ENCODE measurements at regions not wholly inside any gene's neighbourhood (a gene's known extent, or its start where the extent isn't known, plus 50 kb on each side); places are given as distances from the start of the nearest gene placed in this dataset.

DNA sequence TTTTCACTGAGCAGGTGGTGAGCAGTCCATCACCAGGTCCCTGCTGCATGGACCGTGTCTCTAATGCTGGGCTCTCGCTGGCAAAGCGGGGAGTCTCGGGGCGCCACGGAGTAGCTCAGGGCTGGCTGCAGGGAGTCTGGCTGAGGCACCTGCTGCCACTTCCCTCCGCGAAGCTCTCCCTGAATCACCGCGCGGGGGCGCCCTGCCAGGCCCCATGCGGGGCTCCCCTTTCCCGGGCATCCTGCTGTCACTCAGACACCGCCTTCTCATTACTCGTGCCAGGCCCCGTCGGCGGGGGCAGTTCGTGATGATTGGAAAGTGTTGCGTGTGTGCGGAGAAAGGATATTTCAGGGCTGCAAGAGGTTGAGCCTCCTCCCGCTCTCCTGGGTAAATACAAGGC is 335.8 kb downstream of the IRX2 start:
- Histone ChIP-seq H3K9me3 (ENCODE audit: control insufficient read depth, insufficient read depth, low read length) (peaks cover 71% of the 10 kb centered on the region), H3K27me3 (ENCODE audit: control insufficient read depth, insufficient read depth, low read length) (no peaks in the 10 kb centered on the region), H3K27ac (ENCODE audit: low read depth, low read length) (no peak overlapping the region), H3K4me3 (ENCODE audit: low read depth, low read length) (no peak overlapping the region)
- TF ChIP-seq, protein P1, sequence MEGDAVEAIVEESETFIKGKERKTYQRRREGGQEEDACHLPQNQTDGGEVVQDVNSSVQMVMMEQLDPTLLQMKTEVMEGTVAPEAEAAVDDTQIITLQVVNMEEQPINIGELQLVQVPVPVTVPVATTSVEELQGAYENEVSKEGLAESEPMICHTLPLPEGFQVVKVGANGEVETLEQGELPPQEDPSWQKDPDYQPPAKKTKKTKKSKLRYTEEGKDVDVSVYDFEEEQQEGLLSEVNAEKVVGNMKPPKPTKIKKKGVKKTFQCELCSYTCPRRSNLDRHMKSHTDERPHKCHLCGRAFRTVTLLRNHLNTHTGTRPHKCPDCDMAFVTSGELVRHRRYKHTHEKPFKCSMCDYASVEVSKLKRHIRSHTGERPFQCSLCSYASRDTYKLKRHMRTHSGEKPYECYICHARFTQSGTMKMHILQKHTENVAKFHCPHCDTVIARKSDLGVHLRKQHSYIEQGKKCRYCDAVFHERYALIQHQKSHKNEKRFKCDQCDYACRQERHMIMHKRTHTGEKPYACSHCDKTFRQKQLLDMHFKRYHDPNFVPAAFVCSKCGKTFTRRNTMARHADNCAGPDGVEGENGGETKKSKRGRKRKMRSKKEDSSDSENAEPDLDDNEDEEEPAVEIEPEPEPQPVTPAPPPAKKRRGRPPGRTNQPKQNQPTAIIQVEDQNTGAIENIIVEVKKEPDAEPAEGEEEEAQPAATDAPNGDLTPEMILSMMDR (IDR thresholded peaks at IDR 0.05; ENCODE audit: low read depth, low read length): no peak
- POLR2A ChIA-PET: no interaction called here
- CTCF ChIA-PET: no interaction called here
- DNase-seq (ENCODE audit: low read depth, low spot score): no peak

- Histone ChIP-seq H3K9me3 (ENCODE audit: control insufficient read depth, insufficient read depth, low read length) (peaks cover 45% of the 10 kb centered on the region), H3K27ac (ENCODE audit: low read depth, low read length) (no peak overlapping the region), H3K4me3 (ENCODE audit: low read depth, low read length) (no peak overlapping the region), H3K27me3 (ENCODE audit: control insufficient read depth, insufficient read depth, low read length) (no peaks in the 10 kb centered on the region)
- DNase-seq (ENCODE audit: low read depth, low spot score): no peak
- TF ChIP-seq, protein P1 (IDR thresholded peaks at IDR 0.05; ENCODE audit: low read depth, low read length): no peak
- ChIA-PET POLR2A (no interaction called here), CTCF (no interaction called here)
These were observed 341.0 kb downstream of the IRX2 start for GRCh38 chr5:2410451-2410850.

- CTCF ChIA-PET: no interaction called here
These were observed 348.2 kb downstream of the IRX2 start for GRCh38 chr5:2403296-2403695.

DNA sequence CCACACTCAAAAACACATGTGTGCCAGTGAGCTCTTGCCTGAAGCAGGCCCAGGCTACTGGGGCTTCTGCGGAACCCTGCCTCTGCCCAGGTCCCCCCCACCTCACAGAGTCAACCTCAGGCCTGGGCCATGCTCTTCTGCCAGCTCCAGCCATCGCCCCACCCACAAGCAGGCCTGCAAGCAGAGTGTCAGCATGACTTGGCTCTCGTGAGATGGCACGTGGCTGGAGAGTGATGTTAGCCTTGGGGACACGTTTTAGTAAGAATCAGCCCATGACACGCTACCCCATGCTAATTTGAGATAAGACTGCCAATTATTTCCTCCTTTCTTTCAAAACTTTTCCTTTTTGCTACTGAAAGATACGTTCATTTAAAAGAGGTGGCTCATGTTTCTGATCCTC is 351.7 kb downstream of the IRX2 start:
- Histone ChIP-seq H3K9me3 (ENCODE audit: control insufficient read depth, insufficient read depth, low read length) (peaks cover 59% of the 10 kb centered on the region), H3K27me3 (ENCODE audit: control insufficient read depth, insufficient read depth, low read length) (no peaks in the 10 kb centered on the region), H3K27ac (ENCODE audit: low read depth, low read length) (no peak overlapping the region), H3K4me3 (ENCODE audit: low read depth, low read length) (no peak overlapping the region)
- ChIA-PET CTCF (no interaction called here), POLR2A (no interaction called here)
- TF ChIP-seq, protein P1 (IDR thresholded peaks at IDR 0.05; ENCODE audit: low read depth, low read length): no peak
- DNase-seq (ENCODE audit: low read depth, low spot score): no peak

More at GRCh38 chr5:2403296-2403695, 348.2 kb downstream of the IRX2 start:
- TF ChIP-seq, protein P1 (IDR thresholded peaks at IDR 0.05; ENCODE audit: low read depth, low read length): no peak
- peaks cover 39% of the 10 kb centered on the region for H3K9me3 ChIP-seq (ENCODE audit: control insufficient read depth, insufficient read depth, low read length)
- H3K27ac ChIP-seq (ENCODE audit: low read depth, low read length): no peak overlapping the region
- H3K27me3 ChIP-seq (ENCODE audit: control insufficient read depth, insufficient read depth, low read length): no peaks in the 10 kb centered on the region
- no peak for DNase-seq (ENCODE audit: low read depth, low spot score)
- H3K4me3 ChIP-seq (ENCODE audit: low read depth, low read length): no peak overlapping the region
- POLR2A ChIA-PET: no interaction called here

DNA sequence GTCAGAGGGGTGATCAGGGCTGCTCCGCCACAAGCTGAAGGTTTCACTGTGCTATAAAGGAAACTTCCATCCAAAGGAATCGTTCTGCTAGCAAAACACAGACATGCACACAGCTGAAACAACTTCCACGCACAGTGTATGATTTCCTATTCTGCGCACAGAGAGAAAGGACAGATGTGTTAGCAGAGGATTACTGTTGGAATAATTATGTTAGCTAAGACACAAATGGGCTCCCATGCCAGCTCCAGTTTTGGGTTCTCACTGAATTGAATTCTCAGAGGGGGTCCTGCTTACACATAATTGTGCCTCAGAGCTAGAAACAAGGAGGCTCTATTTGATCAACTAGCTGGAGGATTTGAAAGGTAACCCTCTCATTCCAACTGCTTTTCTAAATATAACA is 352.4 kb downstream of the IRX2 start:
- H3K9me3 ChIP-seq (ENCODE audit: control insufficient read depth, insufficient read depth, low read length): peaks cover 58% of the 10 kb centered on the region
- CTCF ChIA-PET: no interaction called here
- no peak overlapping the region for H3K4me3 ChIP-seq (ENCODE audit: low read depth, low read length)
- POLR2A ChIA-PET: no interaction called here
- no peaks in the 10 kb centered on the region for H3K27me3 ChIP-seq (ENCODE audit: control insufficient read depth, insufficient read depth, low read length)
- TF ChIP-seq, protein P1 (IDR thresholded peaks at IDR 0.05; ENCODE audit: low read depth, low read length): no peak
- no peak overlapping the region for H3K27ac ChIP-seq (ENCODE audit: low read depth, low read length)
- DNase-seq (ENCODE audit: low read depth, low spot score): no peak
